ENCODE measurements at regions not wholly inside any gene's neighbourhood (a gene's known extent, or its start where the extent isn't known, plus 50 kb on each side); places are given as distances from the start of the nearest gene placed in this dataset.

DNA sequence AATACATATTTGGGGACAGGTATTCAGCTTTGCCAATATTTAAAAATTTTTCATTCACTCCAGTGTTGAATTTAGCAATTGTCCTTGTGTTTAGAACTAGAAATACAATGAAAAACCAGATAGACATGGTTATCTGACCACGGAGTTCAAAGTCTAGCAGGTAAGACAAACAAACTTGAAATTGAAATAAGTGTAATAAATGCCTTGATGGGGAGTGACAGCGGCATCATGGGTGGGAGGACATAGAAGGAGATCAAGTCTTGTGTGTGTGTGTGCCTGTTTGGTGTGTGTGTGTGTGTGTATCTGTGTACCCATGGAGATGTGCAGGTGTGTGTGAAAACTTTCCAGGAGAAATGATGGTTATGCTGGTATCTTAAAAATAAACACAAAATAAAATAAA is 750.0 kb upstream of the CITED2 start:
- intact Hi-C loops (cut with DNase I): no loop called here

GRCh38 chr6:140108167-140108566 is 733.7 kb upstream of the CITED2 start:
- no peak for DNase-seq (ENCODE audit: low spot score)

More for the DNA sequence above, 750.0 kb upstream of the CITED2 start:
- DNase-seq (ENCODE audit: low spot score): no peak

DNA sequence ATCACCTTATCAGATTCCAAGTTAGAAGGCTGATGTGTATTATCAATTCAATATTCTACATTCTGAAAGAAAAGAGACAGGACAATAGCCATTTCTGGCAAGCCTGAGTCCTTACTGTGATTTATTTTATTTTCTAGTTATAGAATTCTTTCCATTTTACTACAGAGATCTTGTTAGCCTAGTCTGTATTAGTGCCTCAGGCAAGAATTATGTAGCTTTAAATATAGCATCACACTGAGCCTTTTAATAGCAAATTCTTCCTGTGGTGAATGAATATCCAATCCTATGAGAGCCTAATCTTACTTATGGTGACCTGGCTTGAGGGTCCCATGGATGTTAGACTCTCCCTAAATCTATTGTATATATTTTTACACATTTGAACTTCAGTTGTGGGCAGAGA is 732.8 kb upstream of the CITED2 start:
- DNase-seq (ENCODE audit: low spot score): no peak
- intact Hi-C loops (cut with DNase I): no loop called here

More at GRCh38 chr6:140108167-140108566, 733.7 kb upstream of the CITED2 start:
- intact Hi-C loops (cut with DNase I): no loop called here

DNA sequence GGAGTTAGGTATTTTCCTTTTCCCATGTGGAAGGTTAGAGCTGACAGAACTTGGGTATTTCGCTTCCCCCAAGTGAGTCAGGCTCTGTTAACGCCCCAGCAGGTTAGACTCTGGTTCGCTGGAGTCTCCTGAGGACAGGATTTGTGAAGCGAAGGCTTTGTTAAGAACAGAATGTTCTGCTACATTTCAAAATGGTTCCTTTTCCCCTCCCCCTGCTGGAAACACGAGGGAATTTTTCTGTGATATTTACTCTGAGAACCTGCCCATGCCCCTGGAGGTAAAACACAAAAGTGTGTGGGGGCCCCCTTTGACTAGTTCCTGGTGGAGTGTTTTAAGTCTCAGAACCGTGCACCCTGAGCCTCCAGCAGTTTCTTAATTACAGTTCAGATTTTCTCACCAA is 731.4 kb upstream of the CITED2 start:
- no peak for DNase-seq (ENCODE audit: low spot score)
- intact Hi-C loops (cut with DNase I): no loop called here

DNA sequence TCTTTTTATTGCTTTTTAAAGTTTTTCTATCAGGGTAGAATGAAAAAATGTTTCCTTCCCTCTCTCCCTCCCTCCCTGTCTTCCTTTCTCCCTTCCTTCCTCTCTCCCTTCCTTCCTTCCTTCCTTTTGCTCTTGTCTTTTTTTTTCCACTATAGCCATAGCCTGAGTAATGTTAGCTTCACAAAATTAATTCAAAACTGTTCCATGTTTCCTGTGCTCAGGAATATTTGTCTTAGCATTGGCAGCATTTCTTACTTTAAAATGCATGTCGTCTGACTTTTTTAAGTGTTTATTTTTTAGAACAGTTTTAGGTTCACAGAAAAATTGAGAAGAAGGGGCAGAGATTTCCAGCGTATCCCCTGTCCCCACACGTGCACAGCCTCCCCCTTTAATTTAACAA is 730.8 kb upstream of the CITED2 start:
- intact Hi-C loops (cut with DNase I): no loop called here
- DNase-seq (ENCODE audit: low spot score): no peak

DNA sequence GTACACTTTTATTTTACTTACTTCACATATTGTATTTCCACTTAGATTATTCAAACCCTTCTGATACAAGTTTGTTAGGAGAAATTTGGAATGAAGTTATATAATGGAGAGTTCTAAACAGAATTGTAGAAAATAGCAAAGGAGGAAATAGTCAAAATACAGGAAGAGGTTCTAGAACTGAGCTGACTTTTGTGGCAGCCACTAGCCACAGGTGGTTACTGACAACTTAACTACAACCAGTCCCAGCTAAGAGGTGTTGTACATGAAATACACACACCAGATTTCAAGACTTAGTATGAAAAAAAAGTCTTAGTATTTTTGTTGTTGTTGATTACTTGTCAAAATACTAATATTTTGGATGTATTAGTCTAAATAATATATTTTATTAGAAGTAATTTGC is 727.4 kb upstream of the CITED2 start:
- DNase-seq (ENCODE audit: low spot score): no peak
- intact Hi-C loops (cut with DNase I): no loop called here

- intact Hi-C loops (cut with DNase I): no loop called here
- DNase-seq (ENCODE audit: low spot score): no peak
Observed at GRCh38 chr6:140101367-140101766, 726.9 kb upstream of the CITED2 start.

- no peak for DNase-seq (ENCODE audit: low spot score)
- intact Hi-C loops (cut with DNase I): no loop called here
Observed at GRCh38 chr6:140095532-140095931, 721.1 kb upstream of the CITED2 start.

GRCh38 chr6:140091895-140092294 is 717.4 kb upstream of the CITED2 start:
- no peak for DNase-seq (ENCODE audit: low spot score)
- intact Hi-C loops (cut with DNase I): no loop called here

GRCh38 chr6:140090871-140091270 is 716.4 kb upstream of the CITED2 start:
- no peak for DNase-seq (ENCODE audit: low spot score)
- intact Hi-C loops (cut with DNase I): no loop called here

GRCh38 chr6:140083375-140083774 is 708.9 kb upstream of the CITED2 start:
- intact Hi-C loops (cut with DNase I): no loop called here
- no peak for DNase-seq (ENCODE audit: low spot score)

- DNase-seq (ENCODE audit: low spot score): no peak
- intact Hi-C loops (cut with DNase I): no loop called here
Observed at GRCh38 chr6:140082867-140083297, 708.4 kb upstream of the CITED2 start.

- DNase-seq (ENCODE audit: low spot score): no peak
- intact Hi-C loops (cut with DNase I): loop anchor here (10.0 kb wide), 2 partner anchors 95 to 705 kb away; partner anchors contain the start of gene CITED2 (in 2 of the 2)
Observed at GRCh38 chr6:140079328-140079727, 704.9 kb upstream of the CITED2 start.

- intact Hi-C loops (cut with DNase I): loop anchor here (10.0 kb wide), 2 partner anchors 94 to 704 kb away; partner anchors contain the start of gene CITED2 (in 2 of the 2)
- DNase-seq (ENCODE audit: low spot score): no peak
Observed at GRCh38 chr6:140078561-140079125, 704.2 kb upstream of the CITED2 start.

DNA sequence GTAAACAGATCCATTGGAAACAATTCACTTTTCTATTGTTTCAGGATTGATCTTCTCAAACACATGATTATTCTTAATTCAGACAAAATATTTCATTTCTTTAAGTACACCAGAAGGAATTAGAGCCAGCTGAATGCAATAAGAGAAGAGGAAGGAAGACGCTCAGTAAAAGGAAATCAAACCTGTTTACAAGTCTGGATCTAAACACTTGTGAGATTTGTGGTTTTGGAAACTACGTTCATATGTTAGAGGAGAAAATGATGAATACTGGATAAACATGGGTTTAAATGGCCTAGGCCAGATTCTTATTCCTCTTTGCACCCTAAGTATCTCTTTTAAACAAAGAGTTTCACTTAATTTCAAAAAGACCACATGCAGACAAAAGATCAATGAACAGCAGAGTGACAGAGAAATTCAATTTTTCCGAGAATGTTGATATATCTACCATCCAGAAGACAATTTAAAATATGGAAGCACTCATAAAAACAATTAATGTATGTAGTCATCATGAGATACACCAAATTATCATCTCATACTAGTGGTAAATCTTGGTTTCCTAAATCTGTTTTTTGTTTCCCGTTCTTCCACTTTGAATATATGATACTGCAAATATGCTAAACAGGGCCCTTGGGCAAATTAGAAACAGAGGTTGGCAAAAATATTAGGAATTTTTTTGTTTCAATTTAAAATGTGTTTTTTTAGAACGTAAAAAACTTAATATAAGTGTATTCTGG is 703.5 kb upstream of the CITED2 start:
- intact Hi-C loops (cut with DNase I): loop anchor here (10.0 kb wide), 2 partner anchors 93 to 703 kb away; partner anchors contain the start of gene CITED2 (in 2 of the 2)
- DNase-seq (ENCODE audit: low spot score): no peak

GRCh38 chr6:140076105-140076504 is 701.7 kb upstream of the CITED2 start:
- DNase-seq (ENCODE audit: low spot score): no peak
- intact Hi-C loops (cut with DNase I): loop anchor here (10.0 kb wide), 2 partner anchors 91 to 701 kb away; partner anchors contain the start of gene CITED2 (in 2 of the 2)

- DNase-seq (ENCODE audit: low spot score): no peak
- intact Hi-C loops (cut with DNase I): loop anchor here (10.0 kb wide), 2 partner anchors 89 to 699 kb away; partner anchors contain the start of gene CITED2 (in 2 of the 2)
Observed at GRCh38 chr6:140073456-140073855, 699.0 kb upstream of the CITED2 start.

DNA sequence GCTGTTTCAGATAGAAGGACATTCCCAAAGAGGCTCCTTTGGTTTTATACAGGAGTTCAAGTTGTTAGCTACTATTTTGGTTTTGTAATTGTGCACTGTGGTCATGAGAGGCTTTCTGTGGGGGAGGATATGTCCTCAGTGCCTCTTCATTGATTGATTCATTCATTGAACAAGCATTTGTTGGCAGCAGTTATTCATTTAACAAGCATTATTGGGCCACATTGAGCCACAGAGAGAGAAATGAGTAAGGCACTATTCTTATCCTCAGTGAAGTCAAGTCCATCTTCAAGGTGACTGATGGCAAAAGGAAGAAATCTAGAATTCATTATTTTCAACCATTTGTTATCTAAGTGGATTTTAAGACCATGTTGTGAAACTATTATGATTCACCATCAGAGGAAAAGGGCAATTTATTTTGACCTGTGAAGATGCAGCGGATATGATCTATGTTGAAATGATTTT is 697.2 kb upstream of the CITED2 start:
- intact Hi-C loops (cut with DNase I): loop anchor here (10.0 kb wide), 2 partner anchors 87 to 697 kb away; partner anchors contain the start of gene CITED2 (in 2 of the 2)
- DNase-seq (ENCODE audit: low spot score): no peak

DNA sequence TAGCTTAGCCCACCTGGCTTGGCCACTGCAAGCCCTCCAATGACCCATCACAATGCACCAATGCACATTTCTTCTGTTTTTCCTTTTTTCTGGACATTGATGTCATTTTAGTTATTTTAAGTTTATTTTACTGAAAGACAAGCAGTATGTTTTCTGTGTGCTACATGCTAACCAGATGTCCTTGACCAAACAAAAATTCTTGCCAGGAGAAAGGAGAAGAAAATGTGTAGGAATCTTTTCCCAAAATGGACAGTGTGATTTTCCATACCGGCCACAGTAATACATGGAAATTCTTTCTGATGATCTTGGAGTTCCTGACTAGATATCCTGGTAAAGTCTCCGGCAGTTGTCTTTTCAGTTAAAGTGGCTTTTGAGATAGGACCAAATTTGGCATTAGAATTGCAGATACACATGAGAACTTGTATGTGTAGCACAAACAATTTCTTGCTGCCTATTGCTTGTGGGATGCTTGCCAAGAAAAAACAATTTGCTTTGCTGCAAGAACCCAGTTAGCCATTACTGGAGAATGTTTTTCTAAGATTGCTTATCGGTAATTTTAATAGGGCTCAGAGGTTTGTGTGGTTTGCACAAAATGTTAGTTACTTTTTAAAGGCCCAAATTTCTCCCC is 696.5 kb upstream of the CITED2 start:
- intact Hi-C loops (cut with DNase I): loop anchor here (10.0 kb wide), 2 partner anchors 86 to 696 kb away; partner anchors contain the start of gene CITED2 (in 2 of the 2)
- no peak for DNase-seq (ENCODE audit: low spot score)

- intact Hi-C loops (cut with DNase I): no loop called here
- DNase-seq (ENCODE audit: low spot score): no peak
Observed at GRCh38 chr6:140069576-140069975, 695.1 kb upstream of the CITED2 start.
